Trophoblast cell (in vitro differentiated cells and primary cell): ENCODE measurements at regions not wholly inside any gene's neighbourhood (a gene's known extent, or its start where the extent isn't known, plus 50 kb on each side); places are given as distances from the start of the nearest gene placed in this dataset.
A peak's percentile ranks its signal among the peaks of the same experiment; 100 is the strongest.

Experiments
- DNase-seq, 2 donors: peaks; one replicate each; pipeline ENCODE4 v3.0.0-alpha.2; 2016
- H2AFZ ChIP-seq: 2 replicates; pipeline ENCODE4 v1.6.1; 2013; ENCODE audit warnings: low read length, moderate library complexity, mild to moderate bottlenecking; ENCODE audit not compliant: insufficient read depth, poor library complexity
- H2AK5ac ChIP-seq: 2 replicates; pipeline ENCODE4 v1.6.1; 2013; ENCODE audit warnings: mild to moderate bottlenecking, low read length
- H2BK120ac ChIP-seq: 2 replicates; pipeline ENCODE4 v1.6.1; 2013; ENCODE audit warnings: low read length, mild to moderate bottlenecking, moderate library complexity; ENCODE audit not compliant: insufficient read depth, poor library complexity
- H2BK12ac ChIP-seq: 2 replicates; pipeline ENCODE4 v1.6.1; 2013; ENCODE audit warnings: mild to moderate bottlenecking, low read length, moderate library complexity
- H2BK5ac ChIP-seq: 2 replicates; pipeline ENCODE4 v1.6.1; 2013; ENCODE audit warnings: low read length, low read depth, moderate library complexity, mild to moderate bottlenecking; ENCODE audit not compliant: poor library complexity
- H3K14ac ChIP-seq: 2 replicates; pipeline ENCODE4 v1.6.1; 2013; ENCODE audit warnings: mild to moderate bottlenecking, low read length
- H3K18ac ChIP-seq: 2 replicates; pipeline ENCODE4 v1.6.1; 2013; ENCODE audit warnings: mild to moderate bottlenecking, low read length
- H3K23ac ChIP-seq: 2 replicates; pipeline ENCODE4 v1.6.1; 2013; ENCODE audit warnings: low read length
- H3K27ac ChIP-seq: 2 replicates; pipeline ENCODE4 v1.5.1; 2013; ENCODE audit warnings: low read depth, mild to moderate bottlenecking, inconsistent platforms, low read length, moderate library complexity
- H3K27me3 ChIP-seq: 2 replicates; pipeline ENCODE4 v1.6.1; 2013; ENCODE audit warnings: inconsistent platforms, mild to moderate bottlenecking, low read length, moderate library complexity; ENCODE audit not compliant: insufficient read depth
- H3K36me3 ChIP-seq, 2 experiments: 1 replicate in 1 of 2; 2 replicates in 1 of 2; pipeline ENCODE4 v1.6.1; 2013; ENCODE audit warnings: low read length in 2 of 2, mild to moderate bottlenecking in 2 of 2, moderate library complexity in 1 of 2; ENCODE audit not compliant: insufficient read depth in 2 of 2, control insufficient read depth in 1 of 2
- H3K4ac ChIP-seq: 2 replicates; pipeline ENCODE4 v1.6.1; 2013; ENCODE audit warnings: low read depth, mild to moderate bottlenecking, low read length, moderate library complexity
- H3K4me1 ChIP-seq, 2 experiments: 1 replicate in 1 of 2; 2 replicates in 1 of 2; pipeline ENCODE4 v1.6.1; 2013; ENCODE audit warnings: low read length in 2 of 2, mild to moderate bottlenecking in 2 of 2, moderate library complexity in 1 of 2; ENCODE audit not compliant: insufficient read depth in 2 of 2, control insufficient read depth in 1 of 2
- H3K4me2 ChIP-seq: 2 replicates; pipeline ENCODE4 v1.6.1; 2013; ENCODE audit warnings: inconsistent platforms, mild to moderate bottlenecking, low read length, moderate library complexity
- H3K4me3 ChIP-seq: 2 replicates; pipeline ENCODE4 v1.5.1; 2013; ENCODE audit warnings: mild to moderate bottlenecking, low read depth, low read length, inconsistent platforms
- H3K79me1 ChIP-seq: one replicate; pipeline ENCODE4 v1.6.1; 2013; ENCODE audit warnings: low read length
- H3K79me2 ChIP-seq: 2 replicates; pipeline ENCODE4 v1.6.1; 2013; ENCODE audit warnings: low read length, mild to moderate bottlenecking; ENCODE audit not compliant: control insufficient read depth, insufficient read depth, poor library complexity
- H3K9ac ChIP-seq: 2 replicates; pipeline ENCODE4 v1.6.1; 2013; ENCODE audit warnings: mild to moderate bottlenecking, low read length
- H3K9me3 ChIP-seq: 2 replicates; pipeline ENCODE4 v1.6.1; 2013; ENCODE audit warnings: low read depth, mild to moderate bottlenecking, control low read depth, inconsistent platforms, low read length; ENCODE audit not compliant: insufficient read depth
- H4K12ac ChIP-seq: 2 replicates; pipeline ENCODE4 v1.6.1; 2013; ENCODE audit warnings: low read depth, mild to moderate bottlenecking, low read length, moderate library complexity
- H4K8ac ChIP-seq: 2 replicates; pipeline ENCODE4 v1.6.1; 2013; ENCODE audit warnings: low read depth, mild to moderate bottlenecking, low read length, moderate library complexity
- H4K91ac ChIP-seq: one replicate; pipeline ENCODE4 v1.6.1; 2013; ENCODE audit warnings: low read depth, mild to moderate bottlenecking, low read length, moderate library complexity
- WGBS: extraction: QIAGEN DNeasy Blood & Tissue Kit; methylation state at CpG from one replicate; pipeline ENCODE4 v1.1.7; 2013; ENCODE audit warnings: missing lambda C conversion rate; ENCODE audit not compliant: insufficient read length, insufficient coverage; ENCODE audit errors: extremely low coverage; 5-methylcytosine and 5-hydroxymethylcytosine counted together

- no peak overlapping the region for H4K12ac ChIP-seq
- H2BK5ac ChIP-seq, result no peak overlapping the region
- H2BK12ac ChIP-seq, result no peak overlapping the region
- H3K14ac ChIP-seq, result no peak overlapping the region
- peak; percentile 9 to 43 for DNase-seq
- no peak overlapping the region for H4K91ac ChIP-seq
- no peak overlapping the region for H3K27ac ChIP-seq
- H3K4me1 ChIP-seq, result peaks cover 0 to 9% of the 10 kb centered on the region in 2 experiments
- no CpG with 5 or more reads among the region's 6 CpGs for WGBS
- H3K4ac ChIP-seq, result no peak overlapping the region
- no peak overlapping the region for H3K4me3 ChIP-seq
- H3K23ac ChIP-seq, result no peak overlapping the region
- H3K9ac ChIP-seq, result no peak overlapping the region
- H3K27me3 ChIP-seq, result no peaks in the 10 kb centered on the region
- H3K36me3 ChIP-seq, result no peaks in the 10 kb centered on the region
- peaks cover 7% of the 10 kb centered on the region for H3K9me3 ChIP-seq
- H3K4me2 ChIP-seq, result no peak overlapping the region
- H4K8ac ChIP-seq, result no peak overlapping the region
- H3K79me2 ChIP-seq, result no peaks in the 10 kb centered on the region
- no peak overlapping the region for H2AK5ac ChIP-seq
- H3K79me1 ChIP-seq, result no peaks in the 10 kb centered on the region
- H3K18ac ChIP-seq, result no peak overlapping the region
- no peak overlapping the region for H2BK120ac ChIP-seq
- no peak overlapping the region for H2AFZ ChIP-seq
Observed at GRCh38 chr14:66111891-66112290, 374.3 kb upstream of the CCDC196 start.

GRCh38 chr14:66114071-66114470 lies 372.1 kb upstream of the CCDC196 start:
- no peaks in the 10 kb centered on the region for H3K79me2 ChIP-seq
- no peak overlapping the region for H3K27ac ChIP-seq
- no peak overlapping the region for H4K91ac ChIP-seq
- H4K8ac ChIP-seq, result no peak overlapping the region
- H3K9me3 ChIP-seq, result peaks cover 5% of the 10 kb centered on the region
- peak in 1 of 2 donors; percentile 32 for DNase-seq
- H4K12ac ChIP-seq, result no peak overlapping the region
- H3K23ac ChIP-seq, result no peak overlapping the region
- H2BK12ac ChIP-seq, result no peak overlapping the region
- H3K4ac ChIP-seq, result no peak overlapping the region
- no peak overlapping the region for H3K14ac ChIP-seq
- H3K9ac ChIP-seq, result no peak overlapping the region
- no peak overlapping the region for H3K4me3 ChIP-seq
- no peak overlapping the region for H3K18ac ChIP-seq
- H3K4me1 ChIP-seq, result peaks cover 0 to 12% of the 10 kb centered on the region in 2 experiments
- no peak overlapping the region for H2BK5ac ChIP-seq
- no peak overlapping the region for H2BK120ac ChIP-seq
- no peaks in the 10 kb centered on the region for H3K36me3 ChIP-seq
- H3K27me3 ChIP-seq, result no peaks in the 10 kb centered on the region
- no peak overlapping the region for H3K4me2 ChIP-seq
- H2AFZ ChIP-seq, result no peak overlapping the region
- no CpG with 5 or more reads among the region's 3 CpGs for WGBS
- H3K79me1 ChIP-seq, result peaks cover 2% of the 10 kb centered on the region
- H2AK5ac ChIP-seq, result no peak overlapping the region

- Histone ChIP-seq H3K9me3 (peaks cover 3% of the 10 kb centered on the region), H4K91ac (no peak overlapping the region), H2BK120ac (no peak overlapping the region), H3K27ac (no peak overlapping the region), H3K79me2 (no peaks in the 10 kb centered on the region), H3K4me1 (peaks cover 0 to 12% of the 10 kb centered on the region in 2 experiments), H3K36me3 (no peaks in the 10 kb centered on the region), H2AFZ (no peak overlapping the region), H2AK5ac (no peak overlapping the region), H3K27me3 (no peaks in the 10 kb centered on the region), H2BK12ac (no peak overlapping the region), H4K8ac (no peak overlapping the region), H3K14ac (no peak overlapping the region), H3K4me3 (no peak overlapping the region), H2BK5ac (no peak overlapping the region), H3K9ac (no peak overlapping the region), H3K18ac (no peak overlapping the region), H3K4me2 (no peak overlapping the region), H3K79me1 (peaks cover 2% of the 10 kb centered on the region), H3K23ac (no peak overlapping the region), H4K12ac (no peak overlapping the region), H3K4ac (no peak overlapping the region)
- no peak for DNase-seq
- no CpG with 5 or more reads among the region's 8 CpGs for WGBS
Observed at GRCh38 chr14:66115740-66116502, 370.2 kb upstream of the CCDC196 start.

DNA sequence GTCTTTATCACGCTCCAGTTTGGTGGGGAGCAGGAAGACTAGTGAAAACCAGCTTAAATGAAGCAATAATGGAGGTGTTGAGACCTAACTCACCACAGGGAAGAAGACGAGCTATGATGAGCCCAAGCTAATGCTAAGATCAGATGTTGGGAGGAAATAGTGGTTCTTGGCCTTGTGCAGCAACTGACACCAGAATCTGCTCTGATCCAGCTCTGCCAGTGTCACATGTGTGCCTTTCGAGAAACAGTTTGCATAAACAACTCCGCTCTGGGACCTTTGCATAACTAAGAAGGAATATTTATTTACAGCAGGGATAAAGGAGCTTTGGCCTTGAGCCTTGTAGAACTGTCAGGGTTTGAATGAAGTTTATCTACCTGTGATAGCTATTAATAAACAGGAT lies 369.4 kb upstream of the CCDC196 start:
- WGBS, result no CpG with 5 or more reads among the region's 4 CpGs
- Histone ChIP-seq H3K4me2 (no peak overlapping the region), H3K4me1 (peaks cover 0 to 12% of the 10 kb centered on the region in 2 experiments), H3K4ac (no peak overlapping the region), H3K27ac (no peak overlapping the region), H3K36me3 (no peaks in the 10 kb centered on the region), H3K4me3 (no peak overlapping the region), H2AK5ac (no peak overlapping the region), H3K79me1 (peaks cover 2% of the 10 kb centered on the region), H4K91ac (peak overlapping the region; percentile 67), H3K9me3 (peaks cover 2% of the 10 kb centered on the region), H3K14ac (peak overlapping the region; percentile 24), H4K8ac (no peak overlapping the region), H2AFZ (no peak overlapping the region), H4K12ac (no peak overlapping the region), H3K27me3 (no peaks in the 10 kb centered on the region), H3K23ac (no peak overlapping the region), H2BK5ac (peak overlapping the region; percentile 14), H2BK12ac (peak overlapping the region; percentile 67), H3K9ac (no peak overlapping the region), H3K79me2 (no peaks in the 10 kb centered on the region), H3K18ac (no peak overlapping the region), H2BK120ac (no peak overlapping the region)
- no peak for DNase-seq
